HEK293 (cell line): ENCODE measurements at regions not wholly inside any gene's neighbourhood (a gene's known extent, or its start where the extent isn't known, plus 50 kb on each side); places are given as distances from the start of the nearest gene placed in this dataset.

ENCODE experiments used
- CTCF ChIP-seq: fragments of 450-650 bp; formaldehyde crosslinking; IDR thresholded peaks from 2 replicates; pipeline ENCODE4 v1.5.1; 2016; ENCODE audit warnings: missing biosample characterization, missing genetic modification characterization
- EGR2 ChIP-seq: fragments of 450-650 bp; formaldehyde crosslinking; IDR thresholded peaks from 2 replicates; pipeline ENCODE4 v1.5.1; 2016; ENCODE audit warnings: low read depth, missing biosample characterization, missing genetic modification characterization
- REST ChIP-seq: fragments of 450-650 bp; formaldehyde crosslinking; IDR thresholded peaks from 2 replicates; pipeline ENCODE4 v1.5.1; 2016; ENCODE audit warnings: missing biosample characterization, missing genetic modification characterization
- YY1 ChIP-seq: fragments of 450-650 bp; formaldehyde crosslinking; IDR thresholded peaks from 2 replicates; pipeline ENCODE4 v1.5.1; 2018; ENCODE audit warnings: missing biosample characterization, missing genetic modification characterization
- ZBTB20 ChIP-seq: fragments of 450-650 bp; formaldehyde crosslinking; IDR thresholded peaks from 2 replicates; pipeline ENCODE4 v1.5.1; 2016; ENCODE audit warnings: missing biosample characterization, missing genetic modification characterization
- ZEB2 ChIP-seq: fragments of 450-650 bp; formaldehyde crosslinking; IDR thresholded peaks from 2 replicates; pipeline ENCODE4 v1.5.1; 2016; ENCODE audit warnings: missing biosample characterization, missing genetic modification characterization
- ZNF302 ChIP-seq: fragments of 450-650 bp; formaldehyde crosslinking; IDR thresholded peaks from 2 replicates; pipeline ENCODE4 v1.5.1; 2016; ENCODE audit warnings: missing biosample characterization, missing genetic modification characterization, low read depth
- ZNF350 ChIP-seq: fragments of 450-650 bp; formaldehyde crosslinking; IDR thresholded peaks from 2 replicates; pipeline ENCODE4 v1.5.0; 2017; ENCODE audit warnings: missing biosample characterization, mild to moderate bottlenecking, missing genetic modification characterization
- ZNF404 ChIP-seq: fragments of 450-650 bp; formaldehyde crosslinking; IDR thresholded peaks from 2 replicates; pipeline ENCODE4 v1.5.1; 2017; ENCODE audit warnings: missing biosample characterization, missing genetic modification characterization
- ZNF549 ChIP-seq: fragments of 450-650 bp; IDR thresholded peaks from 2 replicates; pipeline ENCODE4 v1.5.1; 2018; ENCODE audit warnings: missing biosample characterization, missing genetic modification characterization, mild to moderate bottlenecking, inconsistent platforms, moderate library complexity
- ZNF639 ChIP-seq: fragments of 450-650 bp; formaldehyde crosslinking; IDR thresholded peaks from 2 replicates; pipeline ENCODE4 v1.5.1; 2016; ENCODE audit warnings: missing biosample characterization, missing genetic modification characterization
- ZNF830 ChIP-seq: fragments of 450-650 bp; IDR thresholded peaks from 2 replicates; pipeline ENCODE4 v1.5.0; 2018; ENCODE audit warnings: missing biosample characterization, missing genetic modification characterization, low read depth, mild to moderate bottlenecking, moderate library complexity

- TF ChIP-seq YY1 (tag by site-specific recombination) (no peak), ZNF639 (tag by site-specific recombination) (no peak), CTCF (tag by site-specific recombination) (no peak), ZNF350 (tag by site-specific recombination) (no peak), ZNF302 (no peak), ZNF830 (tag by site-specific recombination) (no peak), ZBTB20 (no peak), REST (no peak), ZNF404 (tag by site-specific recombination) (no peak), ZNF549 (tag by site-specific recombination) (no peak), EGR2 (tag by site-specific recombination) (no peak), ZEB2 (tag by site-specific recombination) (no peak)
These were observed 254.0 kb upstream of the GPR149 start for GRCh38 chr3:154684021-154684420.
